Hepatocyte (in vitro differentiated cells): ENCODE measurements at regions not wholly inside any gene's neighbourhood (a gene's known extent, or its start where the extent isn't known, plus 50 kb on each side); places are given as distances from the start of the nearest gene placed in this dataset.
A peak's percentile ranks its signal among the peaks of the same experiment; 100 is the strongest.
"Not testable (repeated sequence)": the region's sequence is repeated elsewhere in the genome, so short reads cannot be mapped to it uniquely, and the experiment has no call there.

Experiments
- DNase-seq: peaks from one replicate; pipeline ENCODE4 v3.0.0-alpha.2; 2016; ENCODE audit warnings: low spot score
- H2AFZ ChIP-seq: fragments of 200-600 bp; sonication (generic); 2 replicates; pipeline ENCODE4 v1.6.0; 2016; ENCODE audit warnings: antibody characterized with exemption, mild to moderate bottlenecking
- H3K27ac ChIP-seq: fragments of 200-600 bp; sonication (generic); 2 replicates; pipeline ENCODE4 v1.5.1; 2016; ENCODE audit warnings: mild to moderate bottlenecking
- H3K27me3 ChIP-seq: fragments of 200-600 bp; sonication (generic); 2 replicates; pipeline ENCODE4 v1.6.1; 2016
- H3K36me3 ChIP-seq: fragments of 200-600 bp; sonication (generic); replicated peaks from 2 replicates; pipeline ENCODE4 v1.5.1; 2016; ENCODE audit warnings: low read depth; ENCODE audit not compliant: insufficient read depth
- H3K4me1 ChIP-seq: fragments of 200-600 bp; sonication (generic); 2 replicates; pipeline ENCODE4 v1.5.1; 2016; ENCODE audit warnings: mild to moderate bottlenecking, moderate library complexity; ENCODE audit not compliant: insufficient read depth
- H3K4me2 ChIP-seq: fragments of 200-600 bp; sonication (generic); 2 replicates; pipeline ENCODE4 v1.6.0; 2016
- H3K4me3 ChIP-seq: fragments of 200-600 bp; sonication (generic); 2 replicates; pipeline ENCODE4 v1.5.1; 2016; ENCODE audit warnings: mild to moderate bottlenecking
- H3K79me2 ChIP-seq: fragments of 200-600 bp; sonication (generic); 2 replicates; pipeline ENCODE4 v1.6.0; 2017; ENCODE audit warnings: mild to moderate bottlenecking
- H3K9me2 ChIP-seq: fragments of 200-600 bp; sonication (generic); replicated peaks from 2 replicates; pipeline ENCODE4 v1.6.0; 2017; ENCODE audit warnings: mild to moderate bottlenecking; ENCODE audit not compliant: insufficient read depth
- H3K9me3 ChIP-seq: fragments of 200-600 bp; sonication (generic); 2 replicates; pipeline ENCODE4 v1.5.1; 2016; ENCODE audit warnings: low read depth, mild to moderate bottlenecking
- H4K20me1 ChIP-seq: fragments of 200-600 bp; sonication (generic); 2 replicates; pipeline ENCODE4 v1.6.0; 2016; ENCODE audit warnings: mild to moderate bottlenecking; ENCODE audit not compliant: insufficient read depth, poor library complexity, severe bottlenecking
- EZH2 ChIP-seq: fragments of 200-600 bp; sonication (generic); IDR thresholded peaks from 2 replicates; pipeline ENCODE4 v1.6.1; 2016; ENCODE audit warnings: antibody characterized with exemption, mild to moderate bottlenecking, borderline replicate concordance
- EZH2phosphoT487 ChIP-seq: fragments of 200-600 bp; sonication (generic); IDR thresholded peaks from one replicate; pipeline ENCODE4 v1.6.1; 2018; ENCODE audit warnings: antibody characterized with exemption, mild to moderate bottlenecking, low read depth, moderate library complexity; ENCODE audit not compliant: unreplicated experiment, severe bottlenecking
- WGBS: methylation state at CpG from one replicate; pipeline ENCODE4 v1.1.6; 2016; ENCODE audit warnings: low lambda C conversion rate; ENCODE audit errors: missing lambda C conversion rate; 5-methylcytosine and 5-hydroxymethylcytosine counted together
- TF ChIP-seq, protein P1 (sequence below): fragments of 200-600 bp; sonication (generic); IDR thresholded peaks from 2 replicates; pipeline ENCODE4 v1.5.1; 2016; ENCODE audit warnings: antibody characterized with exemption, mild to moderate bottlenecking; ENCODE audit not compliant: poor library complexity

DNA sequence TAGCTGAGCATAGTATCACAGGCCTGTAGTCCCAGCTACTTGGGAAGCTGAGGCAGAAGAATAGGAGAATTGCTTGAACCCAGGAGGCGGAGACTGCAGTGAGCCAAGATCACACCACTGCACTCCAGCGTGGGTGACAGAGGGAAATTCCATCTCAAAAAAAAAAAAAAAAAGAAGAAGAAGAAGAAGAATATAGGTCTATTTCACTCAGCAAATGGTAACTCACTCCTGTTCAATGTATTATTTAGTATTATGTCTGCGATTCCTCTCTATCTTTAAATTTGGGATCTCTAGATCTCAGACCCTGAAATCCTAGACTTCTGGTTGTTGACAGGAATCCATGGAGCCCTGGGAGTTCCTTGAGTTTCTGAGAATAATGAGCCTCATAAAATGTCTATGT lies 98.6 kb downstream of the HFE start:
- WGBS: 94% methylated on average over 3 of the region's 3 CpGs
- H3K4me2 ChIP-seq: no peak overlapping the region
- H3K79me2 ChIP-seq: peaks cover 6% of the 10 kb centered on the region
- no peaks in the 10 kb centered on the region for H4K20me1 ChIP-seq
- no peak overlapping the region for H3K27ac ChIP-seq
- no peak for DNase-seq
- no peaks in the 10 kb centered on the region for H3K9me3 ChIP-seq
- no peak overlapping the region for H2AFZ ChIP-seq
- no peaks in the 10 kb centered on the region for H3K27me3 ChIP-seq
- peaks cover 8% of the 10 kb centered on the region for H3K4me1 ChIP-seq
- no peaks in the 10 kb centered on the region for H3K9me2 ChIP-seq
- H3K4me3 ChIP-seq: no peak overlapping the region
- H3K36me3 ChIP-seq: no peaks in the 10 kb centered on the region
- TF ChIP-seq EZH2phosphoT487 (no peak), EZH2 (no peak)
- TF ChIP-seq, protein P1, sequence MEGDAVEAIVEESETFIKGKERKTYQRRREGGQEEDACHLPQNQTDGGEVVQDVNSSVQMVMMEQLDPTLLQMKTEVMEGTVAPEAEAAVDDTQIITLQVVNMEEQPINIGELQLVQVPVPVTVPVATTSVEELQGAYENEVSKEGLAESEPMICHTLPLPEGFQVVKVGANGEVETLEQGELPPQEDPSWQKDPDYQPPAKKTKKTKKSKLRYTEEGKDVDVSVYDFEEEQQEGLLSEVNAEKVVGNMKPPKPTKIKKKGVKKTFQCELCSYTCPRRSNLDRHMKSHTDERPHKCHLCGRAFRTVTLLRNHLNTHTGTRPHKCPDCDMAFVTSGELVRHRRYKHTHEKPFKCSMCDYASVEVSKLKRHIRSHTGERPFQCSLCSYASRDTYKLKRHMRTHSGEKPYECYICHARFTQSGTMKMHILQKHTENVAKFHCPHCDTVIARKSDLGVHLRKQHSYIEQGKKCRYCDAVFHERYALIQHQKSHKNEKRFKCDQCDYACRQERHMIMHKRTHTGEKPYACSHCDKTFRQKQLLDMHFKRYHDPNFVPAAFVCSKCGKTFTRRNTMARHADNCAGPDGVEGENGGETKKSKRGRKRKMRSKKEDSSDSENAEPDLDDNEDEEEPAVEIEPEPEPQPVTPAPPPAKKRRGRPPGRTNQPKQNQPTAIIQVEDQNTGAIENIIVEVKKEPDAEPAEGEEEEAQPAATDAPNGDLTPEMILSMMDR: no peak

DNA sequence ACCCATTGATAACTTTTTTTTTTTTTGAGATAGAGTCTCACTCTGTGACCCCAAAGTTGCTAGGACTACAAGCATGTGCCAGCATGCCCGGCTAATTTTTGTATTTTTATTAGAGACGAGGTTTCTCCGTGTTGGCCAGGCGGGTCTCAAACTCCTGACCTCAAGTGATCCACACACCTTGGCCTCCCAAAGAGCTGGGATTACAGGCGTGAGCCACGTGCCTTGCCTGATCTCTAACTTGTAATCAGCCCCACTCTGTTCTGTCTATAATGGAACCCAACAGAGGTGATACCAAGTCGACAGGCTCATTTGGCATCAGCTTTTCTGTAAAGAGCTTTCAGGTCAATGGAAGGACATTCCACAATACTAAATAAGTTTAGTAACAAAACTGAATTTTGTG lies 99.4 kb downstream of the HFE start:
- no peaks in the 10 kb centered on the region for H3K27me3 ChIP-seq
- H3K9me3 ChIP-seq: no peaks in the 10 kb centered on the region
- H2AFZ ChIP-seq: no peak overlapping the region
- H3K79me2 ChIP-seq: peaks cover 13% of the 10 kb centered on the region
- H3K9me2 ChIP-seq: no peaks in the 10 kb centered on the region
- no peak overlapping the region for H3K27ac ChIP-seq
- H3K4me3 ChIP-seq: no peak overlapping the region
- DNase-seq: no peak
- H3K4me1 ChIP-seq: peaks cover 8% of the 10 kb centered on the region
- no peaks in the 10 kb centered on the region for H3K36me3 ChIP-seq
- H3K4me2 ChIP-seq: no peak overlapping the region
- TF ChIP-seq, protein P1: no peak
- TF ChIP-seq EZH2phosphoT487 (no peak), EZH2 (no peak)
- H4K20me1 ChIP-seq: no peaks in the 10 kb centered on the region
- 93% methylated on average over 7 of the region's 7 CpGs for WGBS

DNA sequence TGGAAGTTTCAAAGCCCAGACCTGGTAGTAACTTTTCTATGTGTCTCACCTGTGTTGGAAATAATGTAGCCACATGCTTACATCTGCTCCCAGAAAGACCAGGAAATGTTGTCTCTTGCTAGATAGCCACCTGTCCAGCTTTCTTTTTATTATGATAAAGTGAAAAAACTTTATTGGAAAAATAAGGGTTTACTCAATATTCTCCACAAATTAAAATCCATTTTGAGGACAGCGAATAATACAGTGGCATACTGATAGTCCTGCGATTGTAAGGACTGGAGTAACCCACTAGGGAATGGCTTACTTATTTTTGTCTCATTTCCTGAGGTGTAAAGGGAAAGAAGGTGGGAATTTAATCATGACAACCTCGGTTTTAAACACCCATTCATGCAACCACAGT lies 100.1 kb downstream of the HFE start:
- TF ChIP-seq, protein P1: no peak
- TF ChIP-seq EZH2phosphoT487: no peak
- no peak for TF ChIP-seq EZH2
- 55% methylated on average over 3 of the region's 3 CpGs for WGBS
- H3K4me2 ChIP-seq: peak overlapping the region; percentile 79

DNA sequence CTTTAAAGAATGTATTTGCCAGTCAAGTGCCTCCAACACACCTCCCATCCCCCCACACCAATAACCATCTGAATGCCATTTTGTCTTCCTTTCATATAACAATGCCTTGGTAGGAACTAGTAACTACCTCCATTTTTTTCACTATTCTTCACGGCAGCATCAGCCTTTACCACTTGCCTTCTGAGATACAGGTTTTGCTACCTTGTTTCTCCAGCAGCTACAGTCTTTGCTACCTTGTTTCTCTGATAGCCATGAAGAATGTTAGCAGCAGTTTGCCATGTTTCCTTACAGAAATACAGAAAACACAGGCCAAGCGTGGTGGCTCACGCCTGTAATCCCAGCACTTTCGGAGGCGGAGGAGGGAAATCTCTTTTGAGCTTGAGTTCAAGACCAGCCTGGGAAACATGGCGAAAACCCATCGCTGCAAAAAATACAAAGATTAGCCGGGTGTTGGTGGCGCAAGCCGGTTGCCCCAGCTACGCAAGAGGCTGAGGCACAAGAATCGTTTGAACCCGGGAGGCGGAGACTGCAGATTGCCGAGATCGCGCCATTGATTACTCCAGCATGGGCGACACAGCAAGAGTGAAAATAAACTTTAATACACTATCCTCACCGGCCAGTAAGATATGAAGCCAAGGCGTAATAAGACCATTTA lies 100.9 kb downstream of the HFE start:
- H3K27ac ChIP-seq: peak overlapping the region; percentile 85
- DNase-seq: peak; percentile 60

More for the DNA sequence above, 100.1 kb downstream of the HFE start:
- DNase-seq: no peak
- peaks cover 18% of the 10 kb centered on the region for H3K79me2 ChIP-seq
- H3K27me3 ChIP-seq: no peaks in the 10 kb centered on the region
- H3K9me3 ChIP-seq: no peaks in the 10 kb centered on the region
- no peak overlapping the region for H3K27ac ChIP-seq
- no peaks in the 10 kb centered on the region for H4K20me1 ChIP-seq
- no peaks in the 10 kb centered on the region for H3K36me3 ChIP-seq
- H3K9me2 ChIP-seq: no peaks in the 10 kb centered on the region
- H3K4me1 ChIP-seq: peaks cover 8% of the 10 kb centered on the region
- no peak overlapping the region for H3K4me3 ChIP-seq
- no peak overlapping the region for H2AFZ ChIP-seq

DNA sequence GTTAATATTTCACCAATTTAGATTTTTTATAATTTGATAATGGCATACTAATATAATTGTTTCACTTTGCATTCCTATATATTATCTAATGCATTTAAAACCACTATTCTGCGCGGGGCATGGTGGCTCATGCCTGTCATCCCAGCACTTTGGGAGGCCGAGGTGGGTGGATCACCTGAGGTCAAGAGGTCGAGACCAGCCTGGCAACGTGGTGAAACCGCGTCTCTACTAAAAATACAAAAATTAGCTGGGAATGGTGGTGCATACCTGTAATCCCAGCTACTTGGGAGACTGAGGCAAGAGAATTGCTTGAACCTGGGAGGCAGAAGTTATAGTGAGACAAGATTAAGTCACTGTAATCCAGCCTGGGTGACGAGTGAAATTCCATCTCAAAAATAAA lies 104.3 kb downstream of the HFE start:
- H3K27ac ChIP-seq, H3K36me3 ChIP-seq, H3K4me3 ChIP-seq, H3K4me2 ChIP-seq, H3K9me2 ChIP-seq, H2AFZ ChIP-seq, DNase-seq, H3K27me3 ChIP-seq, H3K9me3 ChIP-seq: not testable (repeated sequence)
- WGBS: 94% methylated on average over 8 of the region's 8 CpGs
- peaks cover 11% of the 10 kb centered on the region for H4K20me1 ChIP-seq
- peaks cover 14% of the 10 kb centered on the region for H3K4me1 ChIP-seq
- H3K79me2 ChIP-seq: peaks cover 56% of the 10 kb centered on the region

More for the DNA sequence above, 100.9 kb downstream of the HFE start:
- H3K4me1 ChIP-seq: peaks cover 8% of the 10 kb centered on the region
- peak overlapping the region; percentile 51 for H3K4me3 ChIP-seq
- H2AFZ ChIP-seq: no peak overlapping the region
- no peaks in the 10 kb centered on the region for H3K36me3 ChIP-seq
- no peak for TF ChIP-seq EZH2
- TF ChIP-seq, protein P1: no peak
- TF ChIP-seq EZH2phosphoT487: no peak
- H4K20me1 ChIP-seq: no peaks in the 10 kb centered on the region
- H3K9me3 ChIP-seq: no peaks in the 10 kb centered on the region
- H3K4me2 ChIP-seq: peak overlapping the region; percentile 79
- peaks cover 26% of the 10 kb centered on the region for H3K79me2 ChIP-seq
- no peaks in the 10 kb centered on the region for H3K27me3 ChIP-seq
- WGBS: 7% methylated on average over 20 of the region's 20 CpGs
- no peaks in the 10 kb centered on the region for H3K9me2 ChIP-seq
